Erythroblast (primary cell): ENCODE measurements at regions not wholly inside any gene's neighbourhood (a gene's known extent, or its start where the extent isn't known, plus 50 kb on each side); places are given as distances from the start of the nearest gene placed in this dataset.

Experiments
- GATA1 ChIP-seq: IDR thresholded peaks from 2 replicates; pipeline ENCODE4 v1.6.1; 2011; ENCODE audit warnings: low read depth, mild to moderate bottlenecking, control low read depth, low read length, moderate library complexity
- POLR2A ChIP-seq: IDR thresholded peaks from 2 replicates; pipeline ENCODE4 v1.6.1; 2011; ENCODE audit warnings: mild to moderate bottlenecking, low read length

DNA sequence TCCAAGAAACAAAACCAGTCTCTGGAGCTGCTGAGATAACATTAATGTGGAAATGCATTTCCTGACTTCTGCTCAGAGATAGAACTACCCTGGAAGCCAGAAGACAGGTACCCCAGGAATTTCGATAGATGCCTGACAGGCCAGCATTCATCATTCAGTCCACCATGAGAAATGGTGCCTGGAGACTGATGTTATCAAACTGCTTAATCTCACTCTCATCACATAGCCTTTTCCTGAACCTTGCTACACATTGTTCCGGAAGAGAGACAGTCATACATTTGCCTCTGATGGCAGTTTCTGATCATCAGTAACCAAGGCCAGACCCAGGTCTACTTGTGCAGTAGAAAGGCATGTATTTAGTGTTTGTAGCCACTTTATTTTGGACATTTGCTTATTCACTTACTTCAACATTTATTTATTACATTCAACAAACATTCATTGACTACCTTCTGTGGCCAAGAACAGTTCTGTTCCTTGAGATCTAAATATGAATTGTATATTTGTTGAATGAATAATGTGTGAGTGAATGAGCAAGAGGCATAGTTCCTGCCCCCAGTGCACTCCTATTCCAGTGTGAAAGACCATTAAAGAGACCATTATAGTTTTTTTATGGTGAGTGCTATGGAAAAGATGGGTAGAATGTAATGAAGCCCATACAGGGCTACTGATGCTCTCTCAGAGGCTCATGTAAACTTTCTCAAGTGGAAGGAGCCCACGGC lies 485.7 kb downstream of the NUF2 start:
- TF ChIP-seq POLR2A (no peak), GATA1 (no peak)
